GM13976 (cell line): ENCODE measurements at regions not wholly inside any gene's neighbourhood (a gene's known extent, or its start where the extent isn't known, plus 50 kb on each side); places are given as distances from the start of the nearest gene placed in this dataset.

ENCODE experiments used
- DNase-seq: peaks from one replicate; pipeline ENCODE4 v3.0.0; 2012; ENCODE audit warnings: low spot score
- in situ Hi-C: fragments of 300-500 bp; cut with MboI; formaldehyde crosslinking; loops from one replicate; pipeline ENCODE4 v1.12.0; 2022; ENCODE audit warnings: low sequenced_read_pairs, mixed read lengths, inconsistent platforms; ENCODE audit not compliant: unreplicated experiment
- TF ChIP-seq, protein P1 (sequence below): IDR thresholded peaks from 2 replicates; pipeline ENCODE4 v1.5.1; 2012; ENCODE audit warnings: borderline replicate concordance, mild to moderate bottlenecking; ENCODE audit not compliant: insufficient read depth; ENCODE audit errors: extremely low read depth, missing control alignments, control extremely low read depth

DNA sequence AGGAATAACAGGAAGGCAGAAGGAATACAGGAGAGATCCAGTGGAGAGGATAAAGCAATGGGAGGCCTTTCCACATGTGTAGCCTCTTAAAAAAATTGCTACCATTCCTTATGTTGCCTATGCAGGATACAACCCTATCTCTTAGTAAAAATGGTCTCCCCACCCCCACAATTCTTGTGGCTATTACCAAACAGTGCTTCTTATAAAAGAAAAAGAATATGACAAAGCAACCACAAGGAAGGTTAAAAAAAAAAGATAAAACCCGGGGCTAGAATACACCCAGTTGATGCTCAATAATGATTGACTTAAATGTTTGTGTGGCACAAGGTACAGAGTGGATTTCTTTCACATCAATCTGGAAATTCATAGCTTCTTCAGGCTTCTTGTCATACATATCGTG is 250.9 kb downstream of the HIVEP2 start:
- DNase-seq = no peak
- TF ChIP-seq, protein P1, sequence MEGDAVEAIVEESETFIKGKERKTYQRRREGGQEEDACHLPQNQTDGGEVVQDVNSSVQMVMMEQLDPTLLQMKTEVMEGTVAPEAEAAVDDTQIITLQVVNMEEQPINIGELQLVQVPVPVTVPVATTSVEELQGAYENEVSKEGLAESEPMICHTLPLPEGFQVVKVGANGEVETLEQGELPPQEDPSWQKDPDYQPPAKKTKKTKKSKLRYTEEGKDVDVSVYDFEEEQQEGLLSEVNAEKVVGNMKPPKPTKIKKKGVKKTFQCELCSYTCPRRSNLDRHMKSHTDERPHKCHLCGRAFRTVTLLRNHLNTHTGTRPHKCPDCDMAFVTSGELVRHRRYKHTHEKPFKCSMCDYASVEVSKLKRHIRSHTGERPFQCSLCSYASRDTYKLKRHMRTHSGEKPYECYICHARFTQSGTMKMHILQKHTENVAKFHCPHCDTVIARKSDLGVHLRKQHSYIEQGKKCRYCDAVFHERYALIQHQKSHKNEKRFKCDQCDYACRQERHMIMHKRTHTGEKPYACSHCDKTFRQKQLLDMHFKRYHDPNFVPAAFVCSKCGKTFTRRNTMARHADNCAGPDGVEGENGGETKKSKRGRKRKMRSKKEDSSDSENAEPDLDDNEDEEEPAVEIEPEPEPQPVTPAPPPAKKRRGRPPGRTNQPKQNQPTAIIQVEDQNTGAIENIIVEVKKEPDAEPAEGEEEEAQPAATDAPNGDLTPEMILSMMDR = no peak
- in situ Hi-C loops = loop anchor here (10.0 to 25.0 kb wide), 4 partner anchors 251 to 731 kb away; partner anchors contain the start of gene HIVEP2

DNA sequence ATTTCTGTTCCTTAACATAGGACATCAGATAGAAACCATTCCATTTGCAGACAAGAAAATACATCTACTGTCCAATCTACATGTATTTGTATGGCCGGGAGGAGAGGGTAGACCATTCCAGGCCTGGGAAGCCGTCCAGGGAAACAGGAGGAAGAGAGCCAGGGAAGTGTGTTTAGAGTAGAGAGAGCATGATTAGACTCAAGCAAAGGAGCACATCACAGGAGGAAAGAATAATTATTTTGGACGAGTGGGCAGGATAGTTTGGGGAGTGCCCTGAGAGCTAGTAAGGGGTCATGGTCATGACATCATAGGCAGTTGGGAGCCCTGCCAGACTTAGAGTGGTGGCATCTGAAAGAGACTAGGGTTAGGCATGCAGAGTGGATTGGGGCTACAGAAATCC is 250.0 kb downstream of the HIVEP2 start:
- TF ChIP-seq, protein P1 = no peak
- DNase-seq = no peak
- in situ Hi-C loops = loop anchor here (10.0 to 25.0 kb wide), 4 partner anchors 250 to 730 kb away; partner anchors contain the start of gene HIVEP2

DNA sequence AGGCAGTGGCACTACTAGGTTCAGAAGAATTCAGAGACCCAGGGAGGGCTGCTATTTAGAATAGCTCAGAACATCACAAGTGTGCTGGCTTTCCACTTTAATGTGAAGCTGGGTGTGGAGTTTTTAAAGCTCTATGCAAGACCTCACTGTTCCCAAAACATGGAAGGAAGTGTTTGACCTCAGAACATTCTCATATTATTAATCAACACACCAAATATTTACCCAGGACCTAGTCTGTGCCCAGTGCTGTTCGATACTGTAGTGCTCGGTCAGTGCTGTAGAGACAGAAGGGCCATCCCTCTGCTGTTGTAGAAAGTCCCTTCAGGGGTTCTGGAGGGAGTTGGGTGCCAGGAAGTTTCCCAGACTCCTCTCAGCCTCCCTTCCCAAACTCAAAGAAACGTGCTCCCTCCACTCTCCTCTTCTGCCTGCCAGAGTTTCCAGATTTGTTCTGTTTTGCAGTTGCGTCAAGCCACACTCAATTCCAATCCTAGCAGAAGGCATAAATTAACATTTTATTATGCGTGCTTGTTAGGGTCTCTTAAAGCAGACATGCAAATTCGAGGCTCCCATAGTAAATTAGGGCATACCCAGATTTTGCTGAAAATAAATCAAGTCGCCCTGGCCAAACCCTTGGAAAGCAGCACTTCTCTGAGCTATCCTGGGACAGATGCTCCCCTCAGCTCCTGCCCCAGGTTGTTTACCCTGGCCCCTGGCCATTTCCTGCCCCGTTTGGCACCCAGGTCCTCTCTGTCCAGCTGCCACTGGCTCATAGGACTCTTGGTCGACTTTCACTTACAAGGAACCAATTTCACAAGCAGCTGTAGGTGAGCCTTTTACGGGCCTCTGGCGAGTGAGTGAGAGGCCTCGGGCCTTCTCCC is 248.6 kb downstream of the HIVEP2 start:
- in situ Hi-C loops = loop anchor here (10.0 to 25.0 kb wide), 4 partner anchors 248 to 728 kb away; partner anchors contain the start of gene HIVEP2
- TF ChIP-seq, protein P1 = no peak
- DNase-seq = no peak

DNA sequence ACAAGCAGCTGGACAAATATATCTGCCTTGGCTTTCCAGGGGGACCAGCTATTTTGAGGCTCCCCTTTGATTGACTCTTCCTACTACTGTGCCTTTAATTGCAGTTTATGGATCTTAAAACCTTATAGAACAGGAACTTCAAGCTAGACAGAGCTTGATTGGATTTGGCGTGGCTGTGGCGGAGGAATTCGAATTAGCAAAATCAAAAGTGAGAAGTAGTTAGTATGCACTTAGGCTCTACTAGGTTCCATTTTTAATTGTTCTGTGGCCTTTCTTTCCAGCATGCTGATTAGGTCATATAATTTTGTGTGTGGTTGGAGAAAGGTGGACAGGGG is 248.0 kb downstream of the HIVEP2 start:
- TF ChIP-seq, protein P1 = no peak
- in situ Hi-C loops = loop anchor here (10.0 to 25.0 kb wide), 4 partner anchors 248 to 728 kb away; partner anchors contain the start of gene HIVEP2
- DNase-seq = no peak

DNA sequence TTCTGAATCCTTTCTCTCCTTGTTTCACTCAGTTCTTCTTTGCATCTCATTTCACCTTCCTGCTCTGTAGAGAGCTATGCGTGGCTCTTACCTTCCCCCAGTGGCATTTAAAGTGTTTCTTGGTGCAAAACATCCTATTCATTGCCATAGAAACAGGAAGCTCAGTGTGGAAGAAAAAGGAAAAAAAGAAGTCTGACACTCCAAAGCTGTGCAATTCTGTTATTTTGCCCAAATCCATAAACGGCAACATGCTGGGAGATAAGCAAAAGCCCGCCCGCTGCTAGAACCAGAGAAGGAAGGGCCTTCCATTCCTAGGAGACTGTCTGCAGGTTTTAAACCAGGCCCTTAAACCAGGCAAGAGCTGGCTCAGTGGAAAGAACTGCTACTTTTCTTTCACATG is 247.1 kb downstream of the HIVEP2 start:
- DNase-seq = no peak
- TF ChIP-seq, protein P1 = no peak
- in situ Hi-C loops = loop anchor here (10.0 to 25.0 kb wide), 4 partner anchors 247 to 727 kb away; partner anchors contain the start of gene HIVEP2

DNA sequence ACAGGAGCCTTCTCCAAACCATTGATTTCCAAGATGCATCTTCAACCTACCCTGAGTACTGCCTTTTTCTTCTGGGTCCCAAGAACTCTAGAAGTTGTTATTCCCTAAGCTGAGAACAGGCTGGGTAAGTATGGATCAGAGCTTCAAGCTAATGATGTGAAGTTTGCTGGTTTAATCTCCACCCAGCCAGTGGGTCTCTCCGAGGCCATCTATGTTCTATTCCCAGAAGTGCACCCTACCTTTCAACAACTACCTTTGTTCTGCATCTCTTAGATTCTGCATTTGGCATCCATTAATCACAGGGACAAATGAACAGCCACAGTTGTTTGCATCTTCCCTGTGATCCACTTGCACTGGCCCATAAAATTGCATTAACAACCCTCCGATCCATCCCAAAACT is 246.2 kb downstream of the HIVEP2 start:
- TF ChIP-seq, protein P1 = no peak
- in situ Hi-C loops = loop anchor here (10.0 to 25.0 kb wide), 4 partner anchors 246 to 726 kb away; partner anchors contain the start of gene HIVEP2
- DNase-seq = no peak
